Non-pigmented ciliary epithelial cell (primary cell): ENCODE measurements at regions not wholly inside any gene's neighbourhood (a gene's known extent, or its start where the extent isn't known, plus 50 kb on each side); places are given as distances from the start of the nearest gene placed in this dataset.

Experiments
- DNase-seq: peaks from one replicate; pipeline ENCODE4 v3.0.0-alpha.2; 2010; ENCODE audit warnings: low read depth

DNA sequence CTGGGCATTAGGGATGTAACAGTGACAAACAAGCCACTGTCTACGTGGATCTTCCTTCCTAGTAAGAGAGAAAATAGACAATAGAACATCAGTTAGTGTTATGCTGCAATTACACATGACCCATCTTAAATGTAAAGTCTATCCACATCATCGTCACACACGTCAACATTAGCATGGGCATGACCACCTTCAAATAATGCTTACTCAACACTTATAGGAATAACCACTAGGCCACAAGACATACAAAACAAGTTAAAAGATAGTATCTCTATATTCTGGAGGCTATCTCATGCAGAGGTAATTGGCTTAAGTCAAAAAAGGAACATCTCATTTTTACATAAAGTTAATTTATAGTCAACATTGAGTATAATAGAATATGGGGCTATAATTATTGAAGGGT is 156.5 kb downstream of the MOXD1 start:
- DNase-seq: no peak

DNA sequence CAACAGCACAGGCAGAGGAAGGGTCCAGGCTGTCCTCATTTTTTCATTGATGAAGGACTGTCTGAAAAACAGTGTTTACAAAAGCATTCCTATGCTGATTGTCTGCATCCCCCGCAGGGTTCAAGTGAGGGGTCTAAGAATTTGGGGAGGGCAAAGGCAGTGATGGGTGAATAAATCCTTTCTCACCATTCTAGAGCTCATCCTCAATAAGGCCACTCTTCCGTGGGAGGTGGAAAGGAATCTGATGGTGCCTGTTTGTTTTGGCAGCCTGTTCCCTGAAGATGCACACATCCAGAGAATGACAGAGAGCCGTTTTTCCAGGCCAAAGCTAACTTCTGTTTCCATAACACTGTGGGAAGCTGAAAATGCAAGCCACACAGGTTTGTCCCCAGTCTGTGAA is 164.5 kb downstream of the MOXD1 start:
- no peak for DNase-seq

DNA sequence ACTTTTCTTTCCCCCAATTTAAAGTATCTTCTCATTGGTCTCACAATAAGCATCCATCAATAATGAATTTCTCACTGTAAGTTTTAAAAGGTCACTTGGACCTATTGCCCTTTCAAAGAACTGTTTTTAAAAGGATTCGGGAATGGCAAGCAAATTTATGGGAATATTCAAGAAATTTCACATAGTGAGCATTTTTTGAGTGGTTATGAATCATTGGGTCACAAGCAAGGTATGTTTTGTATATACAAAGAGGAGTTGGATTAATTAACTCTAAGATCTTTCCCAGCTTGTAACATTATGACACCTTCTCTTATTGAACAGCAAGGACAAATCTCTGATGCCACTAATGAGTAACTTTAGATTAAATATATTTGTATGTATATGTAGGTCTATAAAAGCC is 165.0 kb downstream of the MOXD1 start:
- DNase-seq: no peak

DNA sequence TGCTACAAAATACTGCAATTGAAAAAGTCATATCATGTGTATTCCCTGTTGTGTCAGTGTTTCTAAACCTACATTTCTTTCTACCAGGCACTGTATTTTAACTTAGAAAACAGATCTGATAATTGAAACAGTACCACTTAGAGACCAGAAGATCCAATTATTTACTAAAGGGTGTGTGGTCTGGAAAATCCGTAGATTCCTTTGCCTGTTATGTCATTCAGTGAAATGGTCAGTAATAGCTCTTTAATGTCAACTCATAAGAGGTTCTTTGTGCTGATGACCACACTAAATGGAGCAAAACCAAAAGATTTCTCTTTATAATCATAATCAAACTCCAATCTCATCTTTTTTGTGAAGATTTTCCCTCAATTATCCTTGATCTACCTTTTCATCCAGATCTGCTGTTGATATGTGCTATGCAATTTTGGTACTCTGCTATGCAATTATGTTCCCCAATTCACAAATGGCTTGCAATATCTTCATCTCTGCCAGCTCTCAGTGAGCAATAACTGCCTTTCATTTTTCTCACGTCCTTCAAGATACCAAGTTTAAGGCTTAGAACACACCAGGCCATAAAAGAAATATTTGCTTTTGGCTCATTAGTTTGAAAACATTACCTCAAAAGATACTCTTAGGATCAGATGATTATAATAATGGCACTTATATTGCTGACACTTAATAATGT is 165.5 kb downstream of the MOXD1 start:
- no peak for DNase-seq

DNA sequence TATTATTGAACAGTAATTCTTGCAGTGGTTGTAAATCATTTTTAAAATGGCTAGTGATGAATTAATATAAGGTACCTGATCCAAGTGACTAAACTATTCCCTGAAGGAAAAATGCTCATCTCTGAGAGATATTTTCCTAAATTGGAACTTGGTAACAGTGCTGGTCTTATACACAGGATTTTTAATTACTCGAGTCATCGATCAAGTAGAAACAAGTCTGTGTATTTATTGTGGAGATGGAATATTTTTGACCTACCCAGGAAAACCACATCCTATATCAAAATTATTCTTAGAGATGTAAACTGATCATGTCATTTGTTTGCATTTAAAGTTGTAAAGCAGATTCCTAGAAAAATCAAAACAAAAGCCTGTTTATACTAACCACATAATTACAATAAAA is 166.9 kb downstream of the MOXD1 start:
- DNase-seq: no peak

DNA sequence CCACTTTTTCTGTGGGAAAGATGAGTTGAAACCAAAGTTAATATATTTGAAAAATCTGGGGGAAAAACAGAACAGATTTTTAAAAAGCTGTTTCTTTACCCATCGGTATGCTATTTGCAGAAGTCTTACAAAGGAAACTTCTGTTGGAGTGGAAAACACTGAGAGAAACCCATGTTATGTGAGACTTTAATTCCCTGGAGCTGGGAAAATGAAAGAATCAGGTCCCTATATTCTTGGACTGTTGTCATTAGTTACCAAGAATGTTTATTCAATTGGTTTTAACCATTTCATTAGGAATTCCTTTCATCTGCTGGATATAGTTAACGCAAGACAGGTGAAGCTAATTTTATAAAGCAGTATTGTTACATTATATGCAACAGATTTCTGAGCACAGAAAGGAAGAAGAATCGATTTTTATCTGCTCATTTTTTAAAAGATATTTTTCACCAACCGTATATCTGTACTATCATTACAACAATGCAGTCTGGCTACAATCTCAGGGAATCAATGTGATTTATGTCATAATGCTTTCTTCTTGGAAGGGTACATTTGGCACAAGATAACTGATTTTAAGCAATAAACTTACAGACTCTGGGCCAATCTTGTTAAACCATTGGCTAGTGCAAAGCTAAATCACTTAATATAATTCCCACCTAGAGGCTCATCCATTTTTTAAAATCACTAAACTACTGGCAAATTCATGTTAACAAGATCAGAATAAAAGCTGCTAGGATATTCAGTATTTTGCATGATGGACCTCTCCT is 170.0 kb downstream of the MOXD1 start:
- no peak for DNase-seq

DNA sequence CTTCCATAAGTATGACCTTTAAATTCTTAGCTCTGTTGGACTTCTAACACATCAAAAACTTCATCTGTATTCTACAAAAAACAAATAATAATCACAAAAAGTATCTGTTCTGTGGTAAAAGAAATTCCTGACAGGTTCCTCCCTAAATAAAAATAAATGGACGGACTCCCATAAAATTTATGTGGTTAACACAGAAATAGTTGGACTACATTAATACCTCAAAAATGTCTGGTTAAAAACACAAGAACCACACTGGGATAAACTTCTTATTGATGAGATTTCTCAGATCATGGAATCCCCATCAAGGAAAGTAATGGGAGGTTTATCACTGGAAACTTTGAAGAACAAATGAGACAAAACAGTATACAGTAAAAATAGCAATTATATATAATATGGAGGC is 172.4 kb downstream of the MOXD1 start:
- no peak for DNase-seq

DNA sequence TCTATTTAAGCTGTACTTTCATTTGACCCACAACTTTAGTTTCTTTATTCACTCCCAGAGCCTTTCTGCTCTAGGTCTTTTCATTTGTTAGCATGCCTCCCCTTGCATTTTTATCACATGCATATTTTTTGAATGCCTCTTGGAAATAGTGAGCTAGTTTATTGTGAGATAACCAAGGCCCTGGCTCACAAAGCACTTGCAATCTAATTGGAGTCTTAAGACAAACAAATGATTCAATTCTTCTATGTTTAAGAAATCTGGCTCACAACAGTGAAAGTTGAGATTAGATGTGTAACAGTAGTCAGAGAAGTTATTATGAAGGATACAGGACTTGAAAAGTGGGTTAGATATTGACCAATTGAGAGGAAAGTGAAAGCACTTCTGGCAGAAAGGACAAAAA is 173.4 kb downstream of the MOXD1 start:
- peak; percentile 65 for DNase-seq

DNA sequence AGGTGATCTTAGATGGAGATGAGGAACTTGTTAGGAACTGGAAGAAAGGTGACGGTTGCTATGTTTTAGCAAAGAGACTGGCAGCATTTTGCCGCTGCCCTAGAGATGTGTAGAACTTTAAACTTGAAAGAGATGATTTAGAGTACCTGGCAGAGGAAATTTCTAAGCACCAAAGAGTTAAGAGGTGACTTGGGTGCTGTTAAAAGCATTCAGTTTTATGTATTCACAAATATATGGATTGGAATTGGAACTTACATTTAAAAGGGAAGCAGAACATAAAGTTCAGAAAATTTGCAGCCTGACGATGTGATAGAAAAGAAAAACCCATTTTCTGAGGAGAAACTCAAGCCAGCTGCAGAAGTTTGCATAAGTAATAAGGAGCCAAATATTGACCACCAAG is 176.3 kb downstream of the MOXD1 start:
- DNase-seq: no peak

DNA sequence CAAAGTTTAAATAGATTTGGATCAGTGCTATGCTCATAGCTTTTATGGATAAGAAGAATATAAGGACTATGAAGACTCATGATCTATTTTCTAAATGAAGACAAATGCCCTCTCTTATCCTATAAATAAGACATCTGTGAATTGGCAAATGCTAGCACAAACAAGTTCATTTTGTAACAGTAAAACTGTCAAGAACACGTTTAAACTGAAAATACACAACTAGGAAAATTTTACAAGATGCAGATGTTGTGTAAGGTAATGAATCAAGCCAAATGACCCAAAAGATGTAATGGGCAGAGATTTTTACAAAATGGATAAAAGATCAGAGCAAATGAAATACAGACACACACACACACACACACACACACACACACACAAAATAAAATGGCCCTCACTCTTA is 180.5 kb downstream of the MOXD1 start:
- DNase-seq: no peak

DNA sequence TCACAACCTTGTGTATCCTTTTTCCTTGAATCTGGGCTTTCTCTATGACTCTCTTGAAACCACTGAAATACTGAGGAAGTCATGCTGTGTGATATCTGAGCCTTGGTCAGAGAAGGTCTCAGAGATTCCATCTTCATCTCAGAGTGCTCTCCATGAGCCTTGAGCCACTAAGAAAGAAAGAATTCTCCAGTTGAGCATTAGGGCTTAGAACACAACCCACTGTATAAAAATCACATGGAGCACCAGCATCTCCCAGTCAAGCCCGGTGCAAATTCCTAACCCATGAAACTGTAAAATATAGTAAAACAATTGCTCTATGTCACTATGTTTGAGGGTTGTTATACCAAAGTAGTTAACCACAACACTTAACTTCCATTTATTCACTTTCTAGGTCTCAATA is 181.4 kb downstream of the MOXD1 start:
- no peak for DNase-seq

DNA sequence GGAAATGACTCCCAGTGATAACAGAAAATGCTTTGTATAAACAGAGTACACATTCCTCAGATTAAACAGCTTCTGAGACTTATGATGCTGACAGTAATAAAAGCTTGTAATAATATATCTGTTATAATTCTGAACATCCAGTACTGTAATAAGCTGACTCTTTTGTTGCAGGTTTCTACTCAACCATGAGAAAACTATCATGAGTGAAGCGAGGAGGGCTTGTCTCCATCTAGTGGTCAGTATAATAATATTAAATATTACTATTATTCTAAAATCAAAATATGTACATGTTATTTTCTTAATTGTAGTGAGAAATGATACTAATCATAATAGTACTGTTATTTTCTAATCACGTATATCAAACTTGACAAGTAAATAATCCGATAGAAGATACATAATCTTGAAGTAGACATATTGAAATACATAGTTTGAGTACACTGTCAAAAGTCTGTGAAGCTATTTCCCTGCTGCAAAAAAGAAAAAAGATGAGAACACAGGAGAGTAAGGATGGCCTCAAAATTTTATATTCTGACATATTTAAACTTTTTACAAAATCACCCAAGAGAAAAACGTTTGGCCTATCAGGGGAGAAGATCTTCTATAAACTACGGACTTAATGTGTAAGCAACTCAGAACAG is 183.1 kb downstream of the MOXD1 start:
- no peak for DNase-seq

DNA sequence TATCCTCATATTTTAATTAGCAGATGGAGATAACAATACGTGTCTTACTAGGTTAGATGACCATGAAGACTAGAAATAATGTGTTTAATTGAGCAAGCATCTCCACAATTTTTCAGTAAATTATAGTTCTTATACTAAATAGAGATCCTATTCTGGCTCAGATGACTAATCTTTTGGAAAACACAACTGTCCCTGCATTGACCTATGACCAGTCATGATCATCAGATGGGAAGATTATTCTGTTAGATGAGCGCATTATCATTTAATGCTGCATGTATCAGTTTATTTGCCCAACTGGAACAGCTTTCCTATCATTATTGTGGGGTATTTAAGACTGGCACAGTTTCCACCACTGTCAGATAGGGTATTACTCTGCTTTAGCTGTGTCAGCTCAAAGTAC is 185.5 kb downstream of the MOXD1 start:
- no peak for DNase-seq

DNA sequence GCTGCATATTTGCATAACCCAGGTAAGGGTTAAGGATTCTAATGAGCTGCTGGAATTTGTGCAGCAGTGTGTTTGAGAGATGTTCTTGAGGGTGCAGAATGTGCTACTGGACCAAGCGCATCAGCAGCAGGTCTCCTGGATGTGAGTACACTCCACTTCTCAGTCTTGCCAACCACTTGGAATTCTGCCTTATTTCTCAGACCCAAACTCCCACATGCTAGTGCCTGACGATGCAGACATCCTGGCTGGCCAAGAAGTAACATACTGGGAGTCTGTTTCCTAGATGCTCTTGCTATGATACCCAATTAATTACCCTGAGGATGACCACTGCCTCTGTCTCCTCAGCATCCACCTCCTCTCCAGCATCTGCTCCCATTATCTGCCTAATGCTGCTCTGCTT is 186.6 kb downstream of the MOXD1 start:
- no peak for DNase-seq

DNA sequence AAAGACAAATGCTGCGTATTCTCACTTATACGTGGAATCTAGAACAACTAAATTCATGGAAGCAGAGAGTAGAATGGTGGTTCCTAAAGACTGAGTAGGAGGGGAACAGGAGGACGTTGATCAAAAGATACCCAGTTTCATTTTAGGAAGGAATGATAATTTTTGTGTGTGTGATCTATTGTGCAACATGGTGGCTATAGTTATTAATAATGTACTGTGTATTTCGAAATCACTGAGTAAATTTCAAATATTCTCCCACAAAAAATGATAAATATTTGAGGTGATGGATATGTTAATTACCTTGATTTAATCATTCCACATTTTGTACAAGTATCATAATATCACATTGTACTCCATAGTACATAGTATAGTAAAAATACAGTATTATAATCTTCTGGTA is 187.5 kb downstream of the MOXD1 start:
- DNase-seq: no peak

DNA sequence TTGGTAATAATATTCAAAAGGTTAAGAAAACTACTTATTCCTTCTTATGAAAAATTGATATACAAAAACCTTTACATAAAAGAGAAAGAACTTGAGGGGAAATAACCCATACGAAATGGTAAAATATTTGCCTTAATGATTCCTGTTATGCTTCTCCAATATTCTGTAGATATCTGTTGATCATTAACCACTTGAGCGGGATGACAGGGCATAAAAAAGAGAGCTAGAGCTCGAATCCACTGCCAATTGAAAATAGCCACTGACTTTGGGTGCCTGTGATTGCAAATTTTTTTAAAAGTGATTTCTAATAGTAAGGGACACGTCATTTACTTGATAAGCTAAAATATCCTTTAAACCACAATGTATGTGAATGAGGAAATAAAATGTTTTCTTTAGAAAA is 188.1 kb downstream of the MOXD1 start:
- DNase-seq: no peak

DNA sequence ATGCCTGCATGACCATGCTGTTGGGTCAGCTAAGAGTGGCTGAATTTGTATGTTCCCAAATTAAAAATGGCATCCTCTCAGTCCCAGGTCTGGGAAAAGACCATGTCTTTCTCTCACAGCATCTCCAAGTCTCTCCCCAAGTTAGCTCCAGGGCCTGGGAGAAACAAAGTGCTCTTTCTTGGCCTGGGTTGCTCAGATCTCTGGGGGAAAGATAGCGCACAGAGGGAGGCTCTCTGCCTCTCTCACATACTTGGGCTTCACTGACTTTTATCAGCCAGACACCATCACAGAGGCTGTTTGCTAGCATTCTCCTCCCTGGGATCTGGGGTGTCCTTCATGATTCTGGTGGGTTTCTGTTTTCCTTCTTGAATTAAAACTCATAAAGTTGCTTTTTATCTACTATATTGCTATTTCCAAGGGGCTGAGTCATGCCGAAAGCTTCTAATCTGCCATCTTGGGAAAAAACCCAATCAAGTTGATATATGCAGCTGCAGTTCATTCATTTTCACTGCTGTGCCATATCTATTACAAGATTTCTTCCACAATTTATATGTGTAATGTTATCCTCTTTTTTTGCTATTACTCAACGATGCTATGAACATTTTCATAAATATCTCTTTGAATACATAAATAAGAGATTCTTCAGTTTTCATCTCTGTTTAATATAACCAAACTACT is 190.2 kb downstream of the MOXD1 start:
- no peak for DNase-seq

DNA sequence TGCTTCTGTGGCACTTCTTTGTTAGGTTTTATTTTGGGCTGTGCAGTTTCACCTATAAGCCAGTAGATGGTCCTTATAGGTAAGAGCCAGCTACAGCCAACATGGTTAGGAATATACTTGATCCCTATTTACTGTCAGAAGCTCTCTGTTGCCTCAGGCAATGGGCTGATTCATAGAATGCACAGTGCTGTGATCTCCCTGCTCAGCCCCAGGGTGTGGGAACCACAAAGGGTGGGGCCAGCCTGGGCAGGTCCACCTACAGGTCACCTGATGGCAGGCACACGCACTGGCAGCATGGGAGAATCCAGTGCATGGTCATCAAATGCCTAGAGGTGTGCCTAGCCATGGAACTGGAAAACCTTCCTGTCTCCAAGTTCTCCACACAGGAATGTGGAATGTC is 191.9 kb downstream of the MOXD1 start:
- no peak for DNase-seq

DNA sequence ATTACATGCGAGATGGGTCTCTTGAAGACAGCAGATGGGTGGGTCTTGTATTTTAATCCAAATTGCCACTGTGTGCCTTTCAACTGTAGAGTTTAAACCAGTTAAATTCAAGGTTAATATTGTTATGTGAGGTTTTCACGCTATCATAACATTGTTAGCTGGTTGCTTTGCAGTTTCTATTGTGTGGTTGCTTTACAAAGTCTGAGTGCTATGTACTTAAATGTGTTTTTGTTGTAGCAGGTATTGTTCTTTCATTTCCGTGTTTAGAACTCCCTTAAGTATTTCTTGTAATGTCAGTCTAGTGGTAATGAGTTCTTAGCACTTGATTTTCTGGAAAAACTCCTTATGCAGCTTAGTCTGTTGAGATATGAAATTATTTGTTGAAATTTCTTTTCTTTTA is 193.3 kb downstream of the MOXD1 start:
- DNase-seq: no peak

DNA sequence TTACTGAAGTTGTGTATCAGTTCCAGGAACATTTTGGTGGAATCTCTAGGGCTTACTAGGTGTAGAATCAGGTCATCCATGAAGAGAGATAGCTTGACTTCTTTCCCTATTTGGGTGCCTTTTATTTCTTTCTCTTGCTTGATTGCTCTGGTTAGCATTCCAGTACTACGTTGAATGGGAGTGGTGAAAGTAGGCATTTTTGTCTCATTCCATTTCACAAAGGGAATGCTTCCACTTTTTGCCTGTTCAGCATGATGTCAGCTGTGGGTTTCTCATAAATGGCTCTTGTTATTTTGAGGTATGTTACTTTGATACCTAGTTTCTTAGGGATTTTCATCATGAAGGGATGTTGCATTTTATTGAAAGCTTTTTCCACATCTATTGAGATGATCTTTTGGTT is 195.3 kb downstream of the MOXD1 start:
- no peak for DNase-seq

DNA sequence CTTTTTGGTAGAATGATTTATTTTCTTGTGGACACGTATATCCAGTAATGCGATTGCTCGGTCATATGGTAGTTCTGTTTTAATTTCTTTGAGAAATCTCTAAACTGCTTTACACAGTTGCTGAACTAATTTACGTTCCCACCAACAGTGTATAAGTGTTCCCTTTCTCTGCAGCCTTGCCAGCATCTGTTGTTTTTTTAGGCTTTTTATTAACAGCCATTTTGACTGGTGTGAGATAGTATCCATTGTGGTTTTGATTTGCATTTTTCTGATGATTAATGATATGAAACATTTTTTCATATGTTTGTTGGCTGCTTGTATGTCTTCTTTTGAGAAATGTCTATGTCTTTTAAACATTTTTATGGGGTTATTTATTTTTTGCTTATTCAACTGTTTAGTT is 196.7 kb downstream of the MOXD1 start:
- DNase-seq: no peak

DNA sequence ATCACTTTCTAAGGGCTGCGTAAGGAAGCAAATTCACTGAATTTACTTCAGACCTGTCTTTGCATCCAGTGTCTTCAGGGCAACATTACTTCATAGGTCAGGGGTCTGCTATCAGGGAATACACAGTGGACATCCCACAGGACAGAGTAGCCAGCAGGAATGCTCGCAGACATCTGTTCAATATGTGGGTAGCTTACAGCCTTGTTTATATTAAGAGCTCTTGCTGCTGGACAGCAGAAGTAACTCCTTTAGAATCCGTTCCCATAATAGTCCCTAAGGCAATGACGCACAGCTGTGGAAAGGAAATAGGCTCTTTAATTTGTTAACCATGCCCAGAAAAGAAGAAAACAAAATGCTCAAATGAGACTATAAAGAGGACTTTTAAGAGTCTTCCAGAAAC is 198.7 kb downstream of the MOXD1 start:
- peak; percentile 61 for DNase-seq

DNA sequence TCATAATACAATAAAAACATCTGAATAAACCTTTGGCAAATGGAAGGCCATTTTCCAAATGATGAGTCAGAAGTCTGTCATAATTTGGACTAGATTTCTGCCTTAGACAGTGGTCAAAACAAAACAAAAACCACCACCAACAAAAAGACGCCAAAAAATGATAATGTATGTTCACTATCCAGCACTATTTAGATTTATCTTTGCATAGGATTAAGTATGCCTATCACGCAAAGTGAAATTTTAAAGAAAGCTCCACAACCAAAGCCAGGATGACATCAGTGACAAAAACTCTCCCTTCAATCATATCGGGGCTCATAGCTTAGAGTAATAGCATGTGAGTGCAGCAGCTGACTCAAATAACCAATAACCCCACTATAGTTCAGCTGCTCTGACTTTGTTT is 201.9 kb downstream of the MOXD1 start:
- no peak for DNase-seq
